ENCODE measurements at regions not wholly inside any gene's neighbourhood (a gene's known extent, or its start where the extent isn't known, plus 50 kb on each side); places are given as distances from the start of the nearest gene placed in this dataset.

DNA sequence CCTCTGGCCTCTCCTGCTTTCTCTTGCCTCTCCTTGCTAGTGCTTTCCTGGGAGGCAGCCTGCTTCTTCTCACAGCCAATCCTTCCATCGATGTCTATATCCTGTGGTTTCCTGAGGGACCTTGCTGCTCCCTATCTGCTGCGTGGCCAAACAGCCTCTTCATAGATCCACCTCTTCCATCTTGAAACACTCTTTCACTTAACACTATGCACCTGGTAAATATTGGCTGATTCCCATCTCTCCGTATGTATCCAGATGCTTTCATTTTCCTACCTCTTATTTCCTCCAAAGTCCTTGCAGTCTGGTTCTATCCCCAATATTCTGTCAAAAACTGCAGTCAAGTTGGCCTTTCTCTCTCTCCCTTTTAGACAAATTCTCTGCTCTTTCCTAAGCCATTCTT is 205.2 kb upstream of the CFAP20DC start:
- TF ChIP-seq, protein P1, sequence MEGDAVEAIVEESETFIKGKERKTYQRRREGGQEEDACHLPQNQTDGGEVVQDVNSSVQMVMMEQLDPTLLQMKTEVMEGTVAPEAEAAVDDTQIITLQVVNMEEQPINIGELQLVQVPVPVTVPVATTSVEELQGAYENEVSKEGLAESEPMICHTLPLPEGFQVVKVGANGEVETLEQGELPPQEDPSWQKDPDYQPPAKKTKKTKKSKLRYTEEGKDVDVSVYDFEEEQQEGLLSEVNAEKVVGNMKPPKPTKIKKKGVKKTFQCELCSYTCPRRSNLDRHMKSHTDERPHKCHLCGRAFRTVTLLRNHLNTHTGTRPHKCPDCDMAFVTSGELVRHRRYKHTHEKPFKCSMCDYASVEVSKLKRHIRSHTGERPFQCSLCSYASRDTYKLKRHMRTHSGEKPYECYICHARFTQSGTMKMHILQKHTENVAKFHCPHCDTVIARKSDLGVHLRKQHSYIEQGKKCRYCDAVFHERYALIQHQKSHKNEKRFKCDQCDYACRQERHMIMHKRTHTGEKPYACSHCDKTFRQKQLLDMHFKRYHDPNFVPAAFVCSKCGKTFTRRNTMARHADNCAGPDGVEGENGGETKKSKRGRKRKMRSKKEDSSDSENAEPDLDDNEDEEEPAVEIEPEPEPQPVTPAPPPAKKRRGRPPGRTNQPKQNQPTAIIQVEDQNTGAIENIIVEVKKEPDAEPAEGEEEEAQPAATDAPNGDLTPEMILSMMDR (IDR thresholded peaks at IDR 0.05): no peak
- TF ChIP-seq POLR2A (IDR thresholded peaks at IDR 0.05) (no peak), EP300 (IDR thresholded peaks at IDR 0.05) (no peak)
